ENCODE measurements at regions not wholly inside any gene's neighbourhood (a gene's known extent, or its start where the extent isn't known, plus 50 kb on each side); places are given as distances from the start of the nearest gene placed in this dataset.

- CTCF ChIA-PET: no interaction called here
- DNase-seq (ENCODE audit: low spot score): no peak
- POLR2A ChIA-PET (ENCODE audit: low non-redundant PET): no interaction called here
- TF ChIP-seq CTCF (conservative IDR thresholded peaks at IDR 0.05; ENCODE audit: low read depth): no peak
- no peak overlapping the region for H3K27ac ChIP-seq
Measured at GRCh38 chr11:23688835-23689234, 808.0 kb upstream of the LUZP2 start.

- no peak for DNase-seq (ENCODE audit: low spot score)
- ChIA-PET CTCF (no interaction called here), POLR2A (ENCODE audit: low non-redundant PET) (no interaction called here)
- TF ChIP-seq CTCF (conservative IDR thresholded peaks at IDR 0.05; ENCODE audit: low read depth): no peak
- no peak overlapping the region for H3K27ac ChIP-seq
Measured at GRCh38 chr11:23696688-23697415, 800.0 kb upstream of the LUZP2 start.

GRCh38 chr11:23704183-23704582 is 792.7 kb upstream of the LUZP2 start:
- CTCF ChIA-PET: no interaction called here
- H3K27ac ChIP-seq: no peak overlapping the region
- POLR2A ChIA-PET (ENCODE audit: low non-redundant PET): no interaction called here
- no peak for TF ChIP-seq CTCF (conservative IDR thresholded peaks at IDR 0.05; ENCODE audit: low read depth)
- no peak for DNase-seq (ENCODE audit: low spot score)

GRCh38 chr11:23711981-23712380 is 784.9 kb upstream of the LUZP2 start:
- ChIA-PET CTCF (no interaction called here), POLR2A (ENCODE audit: low non-redundant PET) (no interaction called here)
- DNase-seq (ENCODE audit: low spot score): no peak
- no peak for TF ChIP-seq CTCF (conservative IDR thresholded peaks at IDR 0.05; ENCODE audit: low read depth)
- H3K27ac ChIP-seq: no peak overlapping the region

- TF ChIP-seq CTCF (conservative IDR thresholded peaks at IDR 0.05; ENCODE audit: low read depth): no peak
- no peak for DNase-seq (ENCODE audit: low spot score)
- H3K27ac ChIP-seq: no peak overlapping the region
- POLR2A ChIA-PET (ENCODE audit: low non-redundant PET): no interaction called here
- CTCF ChIA-PET: no interaction called here
Measured at GRCh38 chr11:23719016-23719415, 777.8 kb upstream of the LUZP2 start.

GRCh38 chr11:23723861-23724260 is 773.0 kb upstream of the LUZP2 start:
- POLR2A ChIA-PET (ENCODE audit: low non-redundant PET): no interaction called here
- peak; percentile 7 for DNase-seq (ENCODE audit: low spot score)
- CTCF ChIA-PET: no interaction called here
- H3K27ac ChIP-seq: no peak overlapping the region
- no peak for TF ChIP-seq CTCF (conservative IDR thresholded peaks at IDR 0.05; ENCODE audit: low read depth)

Measured in RWPE1 (cell line).